Fibroblast of pulmonary artery (primary cell): ENCODE measurements at regions not wholly inside any gene's neighbourhood (a gene's known extent, or its start where the extent isn't known, plus 50 kb on each side); places are given as distances from the start of the nearest gene placed in this dataset.
"Not testable (repeated sequence)": the region's sequence is repeated elsewhere in the genome, so short reads cannot be mapped to it uniquely, and the experiment has no call there.

Experiments used
- DNase-seq: peaks from one replicate; pipeline ENCODE4 v3.0.0-alpha.2; 2010; ENCODE audit warnings: low read depth
- H3K4me3 ChIP-seq: replicated peaks from 2 replicates; pipeline ENCODE4 v1.5.1; 2011; ENCODE audit warnings: low read depth, mild to moderate bottlenecking, control low read depth, low read length, moderate library complexity
- CTCF ChIP-seq: IDR thresholded peaks from 2 replicates; pipeline ENCODE4 v1.5.1; 2011; ENCODE audit warnings: mild to moderate bottlenecking, control low read depth, low read length, inconsistent platforms; ENCODE audit errors: missing control alignments

GRCh38 chr3:86382556-86382955 is 608.4 kb downstream of the VGLL3 start:
- no peak for TF ChIP-seq CTCF
- no peak overlapping the region for H3K4me3 ChIP-seq
- DNase-seq = no peak

GRCh38 chr3:86381247-86381646 is 609.7 kb downstream of the VGLL3 start:
- H3K4me3 ChIP-seq = no peak overlapping the region
- DNase-seq = no peak
- no peak for TF ChIP-seq CTCF

GRCh38 chr3:86379280-86379679 is 611.7 kb downstream of the VGLL3 start:
- TF ChIP-seq CTCF = no peak
- H3K4me3 ChIP-seq = no peak overlapping the region
- DNase-seq = no peak

GRCh38 chr3:86378829-86379228 is 612.1 kb downstream of the VGLL3 start:
- no peak overlapping the region for H3K4me3 ChIP-seq
- DNase-seq = no peak
- TF ChIP-seq CTCF = no peak

GRCh38 chr3:86335566-86335965 is 655.4 kb downstream of the VGLL3 start:
- DNase-seq, H3K4me3 ChIP-seq: not testable (repeated sequence)

GRCh38 chr3:86333636-86334035 is 657.3 kb downstream of the VGLL3 start:
- H3K4me3 ChIP-seq = no peak overlapping the region
- no peak for TF ChIP-seq CTCF
- no peak for DNase-seq

GRCh38 chr3:86303935-86304334 is 687.0 kb downstream of the VGLL3 start:
- DNase-seq = no peak
- no peak for TF ChIP-seq CTCF
- no peak overlapping the region for H3K4me3 ChIP-seq
